ENCODE measurements at regions not wholly inside any gene's neighbourhood (a gene's known extent, or its start where the extent isn't known, plus 50 kb on each side); places are given as distances from the start of the nearest gene placed in this dataset.

DNA sequence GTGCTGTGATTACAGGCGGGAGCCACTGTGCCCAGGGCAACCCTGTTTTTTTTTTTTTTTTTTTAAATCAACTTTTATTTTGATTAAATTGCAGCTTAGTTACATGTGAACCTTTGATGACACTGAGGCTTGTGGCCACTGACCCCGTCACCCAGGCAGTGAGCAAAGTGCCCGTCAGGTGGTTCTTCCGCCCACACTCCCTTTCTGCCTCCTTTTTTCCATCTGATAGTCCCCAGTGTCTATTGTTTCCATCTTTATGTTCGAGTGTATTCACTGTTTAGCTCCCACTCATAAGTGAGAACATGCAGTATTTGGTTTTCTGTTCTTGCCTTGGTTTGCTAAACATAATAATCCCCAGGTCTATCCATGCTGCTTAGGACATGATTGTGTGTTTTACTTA lies 110.9 kb upstream of the GRK3 start:
- CTCF ChIA-PET (ENCODE audit: partially characterized antibody), result no interaction called here
- Histone ChIP-seq H2BK15ac (ENCODE audit: low read length) (no peak overlapping the region), H3K23ac (ENCODE audit: insufficient read length) (no peak overlapping the region), H2BK12ac (ENCODE audit: low read depth, low read length) (no peak overlapping the region), H3K4me3 (ENCODE audit: extremely low read depth in 1 of 4, insufficient read depth in 2 of 4, low read depth in 3 of 4, low read length in 4 of 4) (no peak overlapping the region), H2BK120ac (replicated peaks; ENCODE audit: low read depth, low read length) (no peak overlapping the region), H4K91ac (replicated peaks; ENCODE audit: insufficient read length, low read length) (no peak overlapping the region), H4K20me1 (replicated peaks in 1 of 2; ENCODE audit: control insufficient read depth in 1 of 2, insufficient read depth in 2 of 2, low read length in 2 of 2) (peaks cover 7 to 9% of the 10 kb centered on the region in 2 experiments), H2AK5ac (ENCODE audit: low read depth, low read length) (no peak overlapping the region), H3K36me3 (ENCODE audit: control insufficient read depth in 2 of 4, insufficient read depth in 4 of 4, low read length in 3 of 4) (peaks cover 0 to 9% (median 9%) of the 10 kb centered on the region in 4 experiments; a peak in 6 of 8 replicates), H3K79me2 (ENCODE audit: control insufficient read depth in 1 of 2, insufficient read depth in 2 of 2, low read length in 2 of 2) (peaks cover 23 to 62% of the 10 kb centered on the region in 2 experiments), H3K79me1 (ENCODE audit: low read depth, low read length) (peaks cover 6% of the 10 kb centered on the region; the same call in 1 of the 2 replicates), H3K4ac (replicated peaks; ENCODE audit: insufficient read length, low read depth, low read length) (no peak overlapping the region), H3K14ac (ENCODE audit: insufficient read length) (no peak overlapping the region), H2BK5ac (ENCODE audit: low read depth, low read length) (no peak overlapping the region), H3K56ac (replicated peaks; ENCODE audit: insufficient read length, low read depth, low read length) (no peak overlapping the region), H2AFZ (ENCODE audit: low read length) (no peak overlapping the region), H4K8ac (ENCODE audit: extremely low read depth, insufficient read depth, low read length) (no peak overlapping the region), H3K9ac (replicated peaks in 1 of 4; ENCODE audit: extremely low read depth in 1 of 4, low read depth in 3 of 4, low read length in 3 of 4) (no peak overlapping the region), H3K4me2 (ENCODE audit: insufficient read depth in 1 of 2, low read depth in 2 of 2, low read length in 2 of 2) (no peak overlapping the region), H3K23me2 (ENCODE audit: low read depth, low read length) (peaks cover 2% of the 10 kb centered on the region; the same call in 1 of the 2 replicates), H3K4me1 (replicated peaks in 1 of 4; ENCODE audit: control insufficient read depth in 3 of 4, insufficient read depth in 4 of 4, low read length in 3 of 4) (peaks cover 0 to 2% (median 0%) of the 10 kb centered on the region in 4 experiments; a peak in 2 of 7 replicates), H3K27me3 (replicated peaks in 1 of 4; ENCODE audit: control insufficient read depth in 3 of 4, extremely low read depth in 1 of 4, insufficient read depth in 3 of 4, low read length in 3 of 4) (no peaks in the 10 kb centered on the region), H3K9me3 (ENCODE audit: insufficient read depth in 2 of 2, low read depth in 1 of 2, low read length in 1 of 2) (no peaks in the 10 kb centered on the region), H3K27ac (ENCODE audit: low read depth, low read length) (no peak overlapping the region), H2BK20ac (ENCODE audit: low read length) (no peak overlapping the region), H4K5ac (ENCODE audit: insufficient read length, low read depth, low read length) (no peak overlapping the region), H3K18ac (ENCODE audit: extremely low read depth, low read length) (no peak overlapping the region)
- FAIRE-seq (no peak), DNase-seq (ENCODE audit: low read depth in 1 of 2, low spot score in 2 of 2) (no peak)
- POLR2A ChIA-PET (ENCODE audit: partially characterized antibody), result no interaction called here
- WGBS, 2 experiments (ENCODE audit: extremely low coverage in 1 of 2, insufficient coverage in 1 of 2, insufficient read length in 1 of 2, insufficient replicate concordance in 2 of 2, low coverage in 1 of 2, low lambda C conversion rate in 2 of 2, missing lambda C conversion rate in 1 of 2), result 94% methylated on average over 5 of the region's 5 CpGs; no CpG with 5 or more reads in 1 of the 2 experiments
- TF ChIP-seq CTBP2 (IDR thresholded peaks at IDR 0.05; ENCODE audit: borderline replicate concordance, insufficient read depth, insufficient read length, low read length) (no peak), NANOG (IDR thresholded peaks at IDR 0.05; ENCODE audit: insufficient read depth, low read depth, low read length, poor library complexity, severe bottlenecking) (no peak), SP1 (IDR thresholded peaks at IDR 0.05; ENCODE audit: low read depth, low read length) (no peak), E2F6 (IDR thresholded peaks at IDR 0.05) (no peak), TCF12 (IDR thresholded peaks at IDR 0.05; ENCODE audit: low read depth, low read length) (no peak), CBX8 (IDR thresholded peaks at IDR 0.05; ENCODE audit: borderline replicate concordance, low read depth, low read length) (no peak), HDAC2 (IDR thresholded peaks at IDR 0.05; ENCODE audit: borderline replicate concordance in 1 of 2, low read depth in 2 of 2, low read length in 2 of 2) (no peak), EP300 (IDR thresholded peaks at IDR 0.05; ENCODE audit: borderline replicate concordance in 1 of 2, low read depth in 2 of 2, low read length in 2 of 2) (no peak), KDM1A (IDR thresholded peaks at IDR 0.05; ENCODE audit: borderline replicate concordance, low read length) (no peak), RNF2 (IDR thresholded peaks at IDR 0.05; ENCODE audit: borderline replicate concordance, low read depth, low read length, missing control alignments, poor library complexity, severe bottlenecking) (no peak), RXRA (IDR thresholded peaks at IDR 0.05; ENCODE audit: insufficient read depth, low read depth, low read length) (no peak), BACH1 (IDR thresholded peaks at IDR 0.05; ENCODE audit: low read length) (no peak)

Data from H1 (cell line).